GM18858 (cell line): ENCODE measurements at regions not wholly inside any gene's neighbourhood (a gene's known extent, or its start where the extent isn't known, plus 50 kb on each side); places are given as distances from the start of the nearest gene placed in this dataset.
"Not testable (repeated sequence)": the region's sequence is repeated elsewhere in the genome, so short reads cannot be mapped to it uniquely, and the experiment has no call there.

Experiments used
- ATAC-seq: cut with Tn5 transposase; IDR thresholded peaks from one replicate; pipeline ENCODE4 v1.9.1; 2021; ENCODE audit not compliant: unreplicated experiment

GRCh38 chr11:38461751-38462150, 1863.7 kb upstream of the RAG2 start:
- no peak for ATAC-seq

GRCh38 chr11:38460896-38461295, 1862.9 kb upstream of the RAG2 start:
- no peak for ATAC-seq

GRCh38 chr11:38460429-38460828, 1862.4 kb upstream of the RAG2 start:
- no peak for ATAC-seq

- no peak for ATAC-seq
Measured at GRCh38 chr11:38456371-38456770, 1858.3 kb upstream of the RAG2 start.

- no peak for ATAC-seq
Measured at GRCh38 chr11:38448284-38448683, 1850.2 kb upstream of the RAG2 start.

- no peak for ATAC-seq
Measured at GRCh38 chr11:38446336-38446735, 1848.3 kb upstream of the RAG2 start.

- ATAC-seq, result no peak
Measured at GRCh38 chr11:38438091-38438490, 1840.1 kb upstream of the RAG2 start.

- ATAC-seq, result no peak
Measured at GRCh38 chr11:38425578-38425977, 1827.5 kb upstream of the RAG2 start.

GRCh38 chr11:38423042-38423441, 1825.0 kb upstream of the RAG2 start:
- no peak for ATAC-seq

GRCh38 chr11:38416141-38416540, 1818.1 kb upstream of the RAG2 start:
- no peak for ATAC-seq

GRCh38 chr11:38411149-38411548, 1813.1 kb upstream of the RAG2 start:
- no peak for ATAC-seq

GRCh38 chr11:38402063-38402462, 1804.0 kb upstream of the RAG2 start:
- ATAC-seq, result no peak

- no peak for ATAC-seq
Measured at GRCh38 chr11:38392176-38392575, 1794.1 kb upstream of the RAG2 start.

GRCh38 chr11:38384568-38384967, 1786.5 kb upstream of the RAG2 start:
- no peak for ATAC-seq

GRCh38 chr11:38365274-38365673, 1767.2 kb upstream of the RAG2 start:
- ATAC-seq, result no peak

- no peak for ATAC-seq
Measured at GRCh38 chr11:38356255-38356654, 1758.2 kb upstream of the RAG2 start.

- no peak for ATAC-seq
Measured at GRCh38 chr11:38345286-38345685, 1747.2 kb upstream of the RAG2 start.

GRCh38 chr11:38341612-38342011, 1743.6 kb upstream of the RAG2 start:
- not testable (repeated sequence) for ATAC-seq

GRCh38 chr11:38339835-38340440, 1741.9 kb upstream of the RAG2 start:
- no peak for ATAC-seq

- not testable (repeated sequence) for ATAC-seq
Measured at GRCh38 chr11:38338022-38338421, 1740.0 kb upstream of the RAG2 start.

GRCh38 chr11:38332046-38332445, 1734.0 kb upstream of the RAG2 start:
- no peak for ATAC-seq

GRCh38 chr11:38330578-38330977, 1732.5 kb upstream of the RAG2 start:
- no peak for ATAC-seq

- ATAC-seq, result no peak
Measured at GRCh38 chr11:38323961-38324761, 1726.1 kb upstream of the RAG2 start.
